Mucosa of rectum (tissue), 2 donors: ENCODE measurements at regions not wholly inside any gene's neighbourhood (a gene's known extent, or its start where the extent isn't known, plus 50 kb on each side); places are given as distances from the start of the nearest gene placed in this dataset.

Experiments
- H3K27ac ChIP-seq, 2 donors: one replicate each; pipeline ENCODE4 v1.7.0; 2013; ENCODE audit warnings: inconsistent platforms in 2 of 2, low read depth in 2 of 2, low read length in 2 of 2
- H3K27me3 ChIP-seq, 2 donors: one replicate each; pipeline ENCODE4 v1.7.0; 2013; ENCODE audit warnings: low read length in 2 of 2; ENCODE audit not compliant: control insufficient read depth in 2 of 2, insufficient read depth in 2 of 2
- H3K36me3 ChIP-seq, 2 donors: one replicate each; pipeline ENCODE4 v1.7.0; 2013; ENCODE audit warnings: low read length in 2 of 2; ENCODE audit not compliant: control insufficient read depth in 2 of 2, insufficient read depth in 2 of 2
- H3K4me1 ChIP-seq, 2 donors: one replicate each; pipeline ENCODE4 v1.7.0; 2013; ENCODE audit warnings: low read length in 2 of 2, mild to moderate bottlenecking in 1 of 2; ENCODE audit not compliant: control insufficient read depth in 2 of 2, insufficient read depth in 2 of 2
- H3K4me3 ChIP-seq, 2 donors: one replicate each; pipeline ENCODE4 v1.7.0; 2013; ENCODE audit warnings: low read length in 2 of 2
- H3K9ac ChIP-seq, 2 donors: one replicate each; pipeline ENCODE4 v1.7.0; 2013; ENCODE audit warnings: low read length in 2 of 2, low read depth in 1 of 2, mild to moderate bottlenecking in 1 of 2
- H3K9me3 ChIP-seq, 2 donors: one replicate each; pipeline ENCODE4 v1.7.0; 2013; ENCODE audit warnings: low read length in 2 of 2; ENCODE audit not compliant: control insufficient read depth in 2 of 2
- donor health status: healthy.
- donor health status: Normal muscosa, but diverticular disease.

- no peaks in the 10 kb centered on the region for H3K9me3 ChIP-seq
- no peaks in the 10 kb centered on the region for H3K36me3 ChIP-seq
- H3K27me3 ChIP-seq, result no peaks in the 10 kb centered on the region
- H3K9ac ChIP-seq, result no peak overlapping the region
- H3K4me1 ChIP-seq, result no peaks in the 10 kb centered on the region
- no peak overlapping the region for H3K27ac ChIP-seq
- no peak overlapping the region for H3K4me3 ChIP-seq
Observed at GRCh38 chr5:30030101-30030500, 1163.4 kb upstream of the CDH6 start.

GRCh38 chr5:30001826-30002225 is 1191.7 kb upstream of the CDH6 start:
- Histone ChIP-seq H3K4me3 (no peak overlapping the region), H3K9me3 (no peaks in the 10 kb centered on the region), H3K36me3 (no peaks in the 10 kb centered on the region), H3K27ac (no peak overlapping the region), H3K27me3 (no peaks in the 10 kb centered on the region), H3K4me1 (no peaks in the 10 kb centered on the region), H3K9ac (no peak overlapping the region)

DNA sequence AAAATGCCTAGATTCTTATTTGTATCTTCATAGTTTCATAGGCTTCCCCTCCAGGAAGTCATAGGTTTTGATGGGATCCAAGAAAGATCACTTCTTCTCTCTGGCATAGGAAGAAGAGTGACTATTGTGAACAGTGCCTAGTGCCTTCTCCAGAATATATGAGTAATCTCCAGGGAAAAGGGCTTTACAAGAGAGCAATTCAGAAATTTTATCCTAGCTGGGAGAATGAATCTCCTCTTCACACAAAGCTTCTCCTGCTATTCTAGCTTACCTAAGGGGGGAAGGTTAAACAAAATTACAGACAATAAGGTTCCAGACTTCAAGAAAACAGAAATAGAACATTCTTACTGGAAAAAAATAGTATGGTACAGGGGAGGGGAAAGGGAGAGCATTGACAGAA is 1193.3 kb upstream of the CDH6 start:
- no peaks in the 10 kb centered on the region for H3K9me3 ChIP-seq
- no peaks in the 10 kb centered on the region for H3K27me3 ChIP-seq

DNA sequence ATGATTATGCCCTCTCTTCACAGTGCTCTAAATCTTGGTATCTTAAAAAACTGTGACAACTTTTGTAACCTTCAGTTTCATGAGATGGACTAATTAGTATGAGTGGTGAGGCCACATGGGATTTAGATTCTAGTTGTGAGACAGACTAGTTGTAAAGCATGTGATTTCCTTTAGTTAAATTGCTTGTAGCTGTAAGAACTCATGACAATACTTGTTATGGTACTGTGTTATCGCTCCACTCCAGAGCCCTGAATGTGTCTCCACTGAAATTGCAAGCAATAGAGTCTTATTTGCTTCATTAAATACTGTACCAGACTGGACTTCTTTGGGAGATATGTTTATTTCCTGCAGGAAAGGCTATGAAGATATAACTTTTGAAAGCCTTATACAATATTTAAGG is 1198.3 kb upstream of the CDH6 start:
- Histone ChIP-seq H3K36me3 (no peaks in the 10 kb centered on the region), H3K9ac (no peak overlapping the region), H3K27me3 (no peaks in the 10 kb centered on the region), H3K4me3 (no peak overlapping the region), H3K27ac (no peak overlapping the region), H3K9me3 (peaks cover 0 to 2% of the 10 kb centered on the region in 2 donors), H3K4me1 (no peaks in the 10 kb centered on the region)

More for the DNA sequence above, 1193.3 kb upstream of the CDH6 start:
- Histone ChIP-seq H3K4me3 (no peak overlapping the region), H3K4me1 (no peaks in the 10 kb centered on the region), H3K9ac (no peak overlapping the region), H3K27ac (no peak overlapping the region), H3K36me3 (no peaks in the 10 kb centered on the region)

DNA sequence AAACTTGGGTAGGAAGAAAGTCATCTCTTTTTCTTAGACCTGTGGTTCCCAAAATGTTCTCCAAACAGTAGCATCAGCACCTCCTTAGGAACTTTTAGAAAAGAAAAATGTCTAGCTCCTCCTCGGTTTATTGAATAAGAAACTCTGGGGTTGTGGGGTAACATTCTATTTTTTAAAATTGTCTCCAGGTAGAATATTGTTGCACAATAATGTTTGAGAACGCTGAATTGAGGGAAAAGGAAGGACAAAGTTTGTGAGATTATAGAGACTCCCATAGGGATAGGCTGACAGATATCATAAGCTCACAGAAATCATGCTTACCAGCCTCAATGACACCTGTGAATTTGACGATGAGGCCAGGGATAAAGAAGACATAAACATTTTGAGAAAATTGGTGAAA is 1199.0 kb upstream of the CDH6 start:
- H3K27ac ChIP-seq, result no peak overlapping the region
- H3K4me1 ChIP-seq, result no peaks in the 10 kb centered on the region
- no peaks in the 10 kb centered on the region for H3K36me3 ChIP-seq
- peaks cover 0 to 2% of the 10 kb centered on the region in 2 donors for H3K9me3 ChIP-seq
- no peak overlapping the region for H3K9ac ChIP-seq
- no peaks in the 10 kb centered on the region for H3K27me3 ChIP-seq
- no peak overlapping the region for H3K4me3 ChIP-seq

GRCh38 chr5:29993286-29993685 is 1200.2 kb upstream of the CDH6 start:
- Histone ChIP-seq H3K4me3 (no peak overlapping the region), H3K27me3 (no peaks in the 10 kb centered on the region), H3K27ac (no peak overlapping the region), H3K9ac (no peak overlapping the region), H3K9me3 (peaks cover 0 to 5% of the 10 kb centered on the region in 2 donors), H3K36me3 (no peaks in the 10 kb centered on the region), H3K4me1 (no peaks in the 10 kb centered on the region)

DNA sequence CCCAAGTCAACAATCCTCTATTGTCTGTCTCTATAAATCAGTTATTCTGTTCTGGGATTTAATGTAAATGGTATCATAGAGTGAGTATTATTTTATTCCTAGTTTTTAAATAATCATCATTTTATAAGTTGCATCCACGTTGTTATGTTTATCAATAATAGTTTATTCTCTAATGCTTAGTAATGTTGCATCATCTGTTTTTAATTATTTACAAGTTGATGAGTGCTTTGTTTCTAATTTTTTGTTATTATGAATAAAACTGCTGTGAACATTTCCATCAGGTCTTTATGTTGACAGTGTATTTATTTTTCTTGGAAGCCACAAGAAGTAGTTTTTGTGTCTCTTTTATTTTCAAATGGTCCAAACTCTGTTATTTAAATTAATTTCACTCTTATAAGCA is 1201.2 kb upstream of the CDH6 start:
- peaks cover 0 to 5% of the 10 kb centered on the region in 2 donors for H3K9me3 ChIP-seq
- H3K9ac ChIP-seq, result no peak overlapping the region
- no peak overlapping the region for H3K4me3 ChIP-seq
- no peaks in the 10 kb centered on the region for H3K27me3 ChIP-seq
- no peaks in the 10 kb centered on the region for H3K36me3 ChIP-seq
- H3K4me1 ChIP-seq, result no peaks in the 10 kb centered on the region
- H3K27ac ChIP-seq, result no peak overlapping the region

DNA sequence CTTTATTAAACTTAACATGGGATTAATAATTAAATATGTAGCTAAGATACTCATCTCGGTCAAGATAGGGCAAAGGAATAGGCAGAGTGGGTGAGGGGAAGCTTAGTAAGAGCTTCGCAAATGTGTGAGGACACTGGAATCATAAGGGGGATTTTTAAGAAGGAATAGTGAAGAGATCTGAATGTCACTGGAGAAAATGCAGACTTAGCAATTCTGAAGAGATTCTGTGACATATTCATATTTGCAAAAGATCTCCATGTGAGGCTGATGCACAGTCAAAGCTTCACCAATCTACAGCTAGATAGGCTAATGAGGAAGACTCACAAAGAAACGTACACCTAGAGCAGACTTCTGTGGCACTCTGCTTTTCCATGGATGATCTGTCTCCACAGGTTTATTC is 1202.8 kb upstream of the CDH6 start:
- no peak overlapping the region for H3K9ac ChIP-seq
- no peak overlapping the region for H3K27ac ChIP-seq
- H3K36me3 ChIP-seq, result no peaks in the 10 kb centered on the region
- no peak overlapping the region for H3K4me3 ChIP-seq
- H3K9me3 ChIP-seq, result peaks cover 0 to 5% of the 10 kb centered on the region in 2 donors
- H3K27me3 ChIP-seq, result no peaks in the 10 kb centered on the region
- no peaks in the 10 kb centered on the region for H3K4me1 ChIP-seq

DNA sequence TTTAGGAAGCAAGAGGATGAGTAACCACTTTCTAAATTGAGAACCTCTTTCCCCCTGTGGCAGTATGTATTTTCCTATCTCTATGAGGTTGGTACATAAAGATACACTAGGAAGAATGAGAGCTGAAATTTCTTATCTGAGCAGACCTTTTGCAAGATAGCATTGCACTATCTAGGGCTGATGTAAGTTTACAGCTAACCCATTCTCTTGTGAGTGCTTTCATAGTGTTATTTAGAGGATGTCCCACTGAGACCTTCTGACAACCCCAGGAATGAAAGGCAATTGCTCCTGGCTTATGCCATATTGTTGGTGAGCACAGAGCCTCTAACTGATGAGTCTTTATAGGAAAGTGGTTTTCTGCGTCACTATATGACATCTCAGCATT is 1209.3 kb upstream of the CDH6 start:
- Histone ChIP-seq H3K4me3 (no peak overlapping the region), H3K9me3 (peaks cover 0 to 2% of the 10 kb centered on the region in 2 donors), H3K27me3 (no peaks in the 10 kb centered on the region), H3K4me1 (no peaks in the 10 kb centered on the region), H3K36me3 (no peaks in the 10 kb centered on the region), H3K9ac (no peak overlapping the region), H3K27ac (no peak overlapping the region)

DNA sequence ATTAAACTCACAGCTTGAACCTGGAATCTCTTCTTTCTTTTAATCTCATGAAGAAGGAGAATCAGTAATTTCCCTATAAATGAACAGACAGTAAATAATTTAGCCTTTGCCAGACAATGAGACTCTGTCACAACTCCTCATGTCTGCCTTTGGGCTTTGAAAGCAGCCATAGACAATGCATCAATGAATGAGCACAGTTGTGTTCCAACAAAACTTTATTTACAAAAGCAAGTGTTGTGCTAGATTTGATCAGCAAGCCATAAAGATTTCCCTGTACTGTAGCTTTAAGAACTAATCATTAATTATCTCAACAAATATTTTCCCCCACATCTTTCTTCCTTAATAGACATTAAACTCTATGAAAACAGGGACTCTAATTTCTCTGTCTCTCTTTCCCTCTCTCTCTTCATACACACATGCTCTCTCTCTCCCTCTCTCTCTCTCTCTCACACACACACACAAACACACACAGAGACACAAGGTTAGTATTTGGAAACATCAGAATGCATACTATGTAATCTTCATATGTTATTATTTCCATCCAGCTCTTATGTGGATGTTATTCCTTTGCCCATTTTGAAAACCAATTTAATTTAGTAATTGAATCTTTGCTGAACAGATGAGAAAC is 1209.8 kb upstream of the CDH6 start:
- Histone ChIP-seq H3K9ac (no peak overlapping the region), H3K9me3 (peaks cover 0 to under 1% of the 10 kb centered on the region in 2 donors), H3K36me3 (no peaks in the 10 kb centered on the region), H3K4me3 (no peak overlapping the region), H3K27ac (no peak overlapping the region), H3K4me1 (no peaks in the 10 kb centered on the region), H3K27me3 (no peaks in the 10 kb centered on the region)

GRCh38 chr5:29982457-29982856 is 1211.0 kb upstream of the CDH6 start:
- no peaks in the 10 kb centered on the region for H3K4me1 ChIP-seq
- H3K9me3 ChIP-seq, result no peaks in the 10 kb centered on the region
- H3K9ac ChIP-seq, result no peak overlapping the region
- no peak overlapping the region for H3K27ac ChIP-seq
- H3K36me3 ChIP-seq, result no peaks in the 10 kb centered on the region
- no peak overlapping the region for H3K4me3 ChIP-seq
- H3K27me3 ChIP-seq, result no peaks in the 10 kb centered on the region
